IMR-90 (cell line): ENCODE measurements at regions not wholly inside any gene's neighbourhood (a gene's known extent, or its start where the extent isn't known, plus 50 kb on each side); places are given as distances from the start of the nearest gene placed in this dataset.

Experiments used
- ATAC-seq: fragments of 200-7000 bp; cut with Tn5 transposase; 2 replicates; pipeline ENCODE4 v1.9.1; 2020; ENCODE audit warnings: low read depth, mild to moderate bottlenecking, moderate library complexity
- BruUV-seq: library from RNA; stranded (reverse); fragments of 400-500 nt; replicated peaks from 2 replicates; lab custom pipeline; 2021; lab: Mats Ljungman, UMichigan
- CTCF ChIA-PET: fragments of 300-600 bp; formaldehyde crosslinking; extraction: SDS; loops from one replicate; lab custom pipeline; 2021; ENCODE audit warnings: antibody characterized with exemption; lab: Yijun Ruan, JAX
- POLR2A ChIA-PET: fragments of 300-600 bp; sonication (Branson Sonifier 250); formaldehyde crosslinking; loops from one replicate; lab custom pipeline; 2022; ENCODE audit warnings: antibody characterized with exemption; ENCODE audit not compliant: unreplicated experiment; lab: Charles Lee
- DNase-seq: peaks from one replicate; pipeline ENCODE4 v3.0.0; 2013
- H2AFZ ChIP-seq: replicated peaks from 2 replicates; pipeline ENCODE3; 2013; ENCODE audit warnings: low read length, mild to moderate bottlenecking; ENCODE audit not compliant: poor library complexity
- H2AK5ac ChIP-seq: 2 replicates; pipeline ENCODE4 v1.6.1; 2013; ENCODE audit warnings: low read depth, low read length, inconsistent platforms
- H2AK9ac ChIP-seq: replicated peaks from 2 replicates; pipeline ENCODE3; 2013; ENCODE audit warnings: mild to moderate bottlenecking, low read depth, low read length, moderate library complexity; ENCODE audit not compliant: poor library complexity
- H2BK120ac ChIP-seq: 2 replicates; pipeline ENCODE4 v1.6.1; 2013; ENCODE audit warnings: low read depth, low read length, inconsistent platforms
- H2BK15ac ChIP-seq: 3 replicates; pipeline ENCODE4 v1.6.1; 2013; ENCODE audit warnings: low read depth, low read length, inconsistent platforms
- H2BK20ac ChIP-seq: 2 replicates; pipeline ENCODE4 v1.6.1; 2013; ENCODE audit warnings: low read depth, mild to moderate bottlenecking, inconsistent platforms, low read length, moderate library complexity
- H2BK5ac ChIP-seq: 2 replicates; pipeline ENCODE4 v1.6.1; 2013; ENCODE audit warnings: mild to moderate bottlenecking, low read depth, low read length, inconsistent platforms; ENCODE audit not compliant: poor library complexity, severe bottlenecking
- H3K14ac ChIP-seq: replicated peaks from 2 replicates; pipeline ENCODE4 v1.6.1; 2013; ENCODE audit warnings: low read depth, low read length, inconsistent platforms
- H3K18ac ChIP-seq: 2 replicates; pipeline ENCODE4 v1.6.1; 2013; ENCODE audit warnings: low read depth, low read length, control low read depth
- H3K23ac ChIP-seq: 2 replicates; pipeline ENCODE4 v1.6.1; 2013; ENCODE audit warnings: low read depth, low read length, inconsistent platforms
- H3K27ac ChIP-seq: 2 replicates; pipeline ENCODE4 v1.5.1; 2013; ENCODE audit warnings: mild to moderate bottlenecking, control low read depth, low read length; ENCODE audit not compliant: insufficient read depth
- H3K27me3 ChIP-seq: 2 replicates; pipeline ENCODE4 v1.6.1; 2013; ENCODE audit warnings: low read length; ENCODE audit not compliant: control insufficient read depth, insufficient read depth
- H3K36me3 ChIP-seq: 2 replicates; pipeline ENCODE4 v1.6.1; 2013; ENCODE audit warnings: low read length, mixed read lengths; ENCODE audit not compliant: control insufficient read depth, insufficient read depth
- H3K4ac ChIP-seq: 2 replicates; pipeline ENCODE4 v1.6.1; 2013; ENCODE audit warnings: low read depth, low read length, inconsistent platforms
- H3K4me1 ChIP-seq: 2 replicates; pipeline ENCODE4 v1.6.1; 2013; ENCODE audit warnings: low read length, mixed read lengths; ENCODE audit not compliant: control insufficient read depth, insufficient read depth
- H3K4me2 ChIP-seq: 2 replicates; pipeline ENCODE4 v1.6.1; 2013; ENCODE audit warnings: low read depth, mild to moderate bottlenecking, control low read depth, low read length, moderate library complexity
- H3K4me3 ChIP-seq: 2 replicates; pipeline ENCODE4 v1.5.1; 2013; ENCODE audit warnings: low read depth, mild to moderate bottlenecking, control low read depth, low read length, moderate library complexity; ENCODE audit not compliant: insufficient read depth
- H3K56ac ChIP-seq: 2 replicates; pipeline ENCODE4 v1.6.1; 2013; ENCODE audit warnings: low read length, inconsistent platforms; ENCODE audit not compliant: insufficient read depth; ENCODE audit errors: extremely low read depth
- H3K79me1 ChIP-seq, 2 experiments: 2 replicates each; pipeline ENCODE4 v1.6.1; 2013; ENCODE audit warnings: low read length in 2 of 2, inconsistent platforms in 1 of 2, low read depth in 1 of 2
- H3K9ac ChIP-seq: 2 replicates; pipeline ENCODE4 v1.6.1; 2013; ENCODE audit warnings: low read depth, low read length, control low read depth
- H3K9me1 ChIP-seq: 2 replicates; pipeline ENCODE4 v1.6.1; 2013; ENCODE audit warnings: low read length, inconsistent platforms; ENCODE audit not compliant: insufficient read depth
- H3K9me3 ChIP-seq: 2 replicates; pipeline ENCODE4 v1.6.1; 2013; ENCODE audit warnings: low read length; ENCODE audit not compliant: control insufficient read depth, insufficient read depth
- H4K20me1 ChIP-seq: 2 replicates; pipeline ENCODE4 v1.6.1; 2013; ENCODE audit warnings: low read length, inconsistent platforms; ENCODE audit not compliant: insufficient read depth
- H4K5ac ChIP-seq: 2 replicates; pipeline ENCODE4 v1.6.1; 2013; ENCODE audit warnings: mild to moderate bottlenecking, low read depth, low read length, control low read depth
- H4K8ac ChIP-seq, 2 experiments: 2 replicates each; pipeline ENCODE4 v1.6.1; 2013; ENCODE audit warnings: low read depth in 2 of 2, low read length in 2 of 2, control low read depth in 1 of 2, inconsistent platforms in 1 of 2
- H4K91ac ChIP-seq: 2 replicates; pipeline ENCODE4 v1.6.1; 2013; ENCODE audit warnings: low read depth, low read length, inconsistent platforms; ENCODE audit not compliant: insufficient read depth
- BHLHE40 ChIP-seq: fragments of 150-350 bp; IDR thresholded peaks from 2 replicates; pipeline ENCODE4 v1.6.1; 2016; ENCODE audit warnings: mild to moderate bottlenecking, low read depth, low read length
- POLR2A ChIP-seq: IDR thresholded peaks from 2 replicates; pipeline ENCODE4 v1.6.1; 2012; ENCODE audit warnings: mild to moderate bottlenecking, low read depth, low read length
- RFX5 ChIP-seq: IDR thresholded peaks from 2 replicates; pipeline ENCODE4 v1.8.0; 2012; ENCODE audit warnings: low read depth, mild to moderate bottlenecking, low read length, moderate library complexity
- WGBS, 2 experiments: methylation state at CpG; one replicate each; pipeline versions ENCODE4 v1.1.5 to v1.1.7; 2013; ENCODE audit warnings: missing lambda C conversion rate in 2 of 2; ENCODE audit not compliant: insufficient read length in 1 of 2; ENCODE audit errors: extremely low coverage in 2 of 2; 5-methylcytosine and 5-hydroxymethylcytosine counted together
- dilution Hi-C: fragments of 300-500 bp; cut with HindIII; formaldehyde crosslinking; loops from one replicate; pipeline ENCODE4 v1.14.3; 2018; ENCODE audit warnings: low sequenced_read_pairs; ENCODE audit not compliant: unreplicated experiment
- in situ Hi-C: fragments of 300-500 bp; cut with MboI; formaldehyde crosslinking; loops from 3 replicates; pipeline ENCODE4 v1.14.3; 2019; ENCODE audit warnings: low sequenced_read_pairs, inconsistent platforms, mixed read lengths
- intact Hi-C: fragments of 100-400 bp; cut with micrococcal nuclease; formaldehyde crosslinking; loops from 2 replicates; pipeline ENCODE4 v1.10.0; 2022

DNA sequence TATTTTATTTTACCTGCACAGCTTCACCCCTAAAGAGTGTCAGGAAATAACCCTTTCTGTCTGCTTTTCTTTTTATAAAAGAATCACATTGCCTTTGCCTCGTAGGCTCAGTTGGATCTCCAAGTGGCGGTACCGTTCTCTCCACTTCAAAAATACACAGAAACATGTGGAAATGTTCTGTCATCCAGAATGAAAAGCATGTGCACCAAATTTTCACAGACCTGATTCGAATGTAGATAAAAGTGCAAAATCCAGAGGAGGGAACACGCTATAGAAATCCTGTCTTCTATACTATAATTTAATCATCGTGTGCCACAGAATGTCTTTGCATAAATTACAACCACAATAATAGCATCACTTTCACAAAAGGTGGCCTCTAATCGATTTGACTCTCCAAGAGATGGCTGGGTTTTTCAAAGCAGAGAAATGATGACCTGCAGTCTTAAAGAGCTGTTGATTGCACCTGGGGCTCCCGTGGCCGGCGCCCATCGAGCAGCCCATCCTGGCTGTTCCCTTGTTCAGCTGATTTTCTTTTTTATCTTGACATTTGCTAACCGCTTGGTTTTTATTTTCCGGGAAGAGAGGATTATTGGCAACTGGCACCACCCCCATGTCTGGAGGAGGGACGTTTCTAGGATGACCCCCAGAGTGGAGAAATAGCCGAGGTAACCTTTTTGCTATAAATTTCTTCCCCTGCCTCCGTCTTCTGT is 290.2 kb downstream of the SOX11 start:
- Histone ChIP-seq H3K36me3 (no peaks in the 10 kb centered on the region), H3K4me1 (peaks cover 2% of the 10 kb centered on the region; the same call in 1 of the 2 replicates), H3K18ac (no peak overlapping the region), H3K9me1 (no peaks in the 10 kb centered on the region), H2AK5ac (no peak overlapping the region), H3K4me3 (no peak overlapping the region), H3K9ac (no peak overlapping the region), H4K5ac (no peak overlapping the region), H3K23ac (no peak overlapping the region), H3K79me1 (no peaks in the 10 kb centered on the region), H3K4me2 (no peak overlapping the region), H3K56ac (no peak overlapping the region), H4K8ac (no peak overlapping the region), H3K9me3 (peaks cover 4% of the 10 kb centered on the region), H3K14ac (no peak overlapping the region), H3K4ac (no peak overlapping the region), H4K20me1 (no peaks in the 10 kb centered on the region), H3K27ac (no peak overlapping the region), H2AK9ac (no peak overlapping the region), H3K27me3 (no peaks in the 10 kb centered on the region), H4K91ac (no peak overlapping the region), H2BK5ac (no peak overlapping the region), H2BK120ac (no peak overlapping the region), H2BK15ac (no peak overlapping the region), H2AFZ (no peak overlapping the region), H2BK20ac (no peak overlapping the region)
- dilution Hi-C loops = no loop called here
- ChIA-PET CTCF (no interaction called here), POLR2A (no interaction called here)
- intact Hi-C loops = no loop called here
- no peak for ATAC-seq
- in situ Hi-C loops = no loop called here
- no TSS peak for BruUV-seq
- TF ChIP-seq POLR2A (no peak), RFX5 (no peak), BHLHE40 (no peak)
- 93% methylated on average over 3 of the region's 16 CpGs; no CpG with 5 or more reads in 1 of the 2 experiments for WGBS, 2 experiments
- DNase-seq = no peak
